Breast epithelium (tissue), 4 donors: ENCODE measurements at regions not wholly inside any gene's neighbourhood (a gene's known extent, or its start where the extent isn't known, plus 50 kb on each side); places are given as distances from the start of the nearest gene placed in this dataset.

ENCODE experiments used
- DNase-seq, 2 donors: peaks; one replicate each; pipeline ENCODE4 v3.0.0-alpha.2; 2019; ENCODE audit warnings: low spot score in 2 of 2
- H3K27ac ChIP-seq, 2 donors: fragments of 200-600 bp; sonication (generic) in 1 of 2; one replicate each; pipeline ENCODE4 v1.5.1; 2016 to 2019; ENCODE audit warnings: mild to moderate bottlenecking in 1 of 2
- H3K27me3 ChIP-seq, 2 donors: fragments of 200-600 bp; sonication (generic) in 1 of 2; one replicate each; pipeline versions ENCODE4 v1.5.1 to v1.6.0; 2017 to 2019; ENCODE audit warnings: control low read depth in 1 of 2, mild to moderate bottlenecking in 1 of 2
- H3K36me3 ChIP-seq: fragments of 200-600 bp; one replicate; pipeline ENCODE4 v1.5.1; 2019
- H3K4me1 ChIP-seq, 2 donors: fragments of 200-600 bp; sonication (generic); one replicate each; pipeline ENCODE4 v1.5.1; 2016 to 2019; ENCODE audit warnings: control low read depth in 1 of 2
- H3K4me3 ChIP-seq, 3 donors: fragments of 200-600 bp; sonication (generic); 1 replicate in 2 of 3; 2 replicates in 1 of 3; pipeline ENCODE4 v1.5.1; 2016 to 2019; ENCODE audit warnings: mild to moderate bottlenecking in 3 of 3, moderate library complexity in 2 of 3
- H3K9me3 ChIP-seq, 2 donors: fragments of 200-600 bp; sonication (generic) in 1 of 2; one replicate each; pipeline ENCODE4 v1.5.1; 2016 to 2019; ENCODE audit warnings: control low read depth in 1 of 2
- CTCF ChIP-seq, 3 donors: fragments of 450-650 bp; IDR thresholded peaks; one replicate each; pipeline ENCODE4 v1.5.1; 2016 to 2017; ENCODE audit warnings: antibody characterized with exemption in 3 of 3, mild to moderate bottlenecking in 3 of 3, moderate library complexity in 3 of 3
- POLR2A ChIP-seq: fragments of 450-650 bp; IDR thresholded peaks from one replicate; pipeline ENCODE4 v1.6.1; 2016; ENCODE audit warnings: antibody characterized with exemption, mild to moderate bottlenecking, moderate library complexity
- POLR2AphosphoS5 ChIP-seq, 3 donors: sonication (generic); formaldehyde crosslinking; IDR thresholded peaks; one replicate each; pipeline ENCODE4 v1.6.1; 2017; ENCODE audit warnings: antibody characterized with exemption in 3 of 3
- intact Hi-C: fragments of 100-400 bp; cut with DNase I; formaldehyde crosslinking; loops from one replicate; pipeline ENCODE4 v1.15.1; 2023; ENCODE audit warnings: low total_unique reads

- intact Hi-C loops, result no loop called here
- TF ChIP-seq POLR2A (no peak), POLR2AphosphoS5 (IDR thresholded peaks at IDR 0.05) (no peak), CTCF (IDR thresholded peaks at IDR 0.05) (no peak)
These were observed 222.8 kb downstream of the ADAMTS9 start for GRCh38 chr3:64464955-64465354.

GRCh38 chr3:64463981-64464380 lies 223.8 kb downstream of the ADAMTS9 start:
- Histone ChIP-seq H3K4me3 (no peak overlapping the region), H3K36me3 (no peaks in the 10 kb centered on the region), H3K27ac (no peak overlapping the region), H3K27me3 (no peaks in the 10 kb centered on the region), H3K4me1 (no peaks in the 10 kb centered on the region), H3K9me3 (no peaks in the 10 kb centered on the region)
- TF ChIP-seq CTCF (IDR thresholded peaks at IDR 0.05) (no peak), POLR2AphosphoS5 (IDR thresholded peaks at IDR 0.05) (no peak), POLR2A (no peak)
- intact Hi-C loops, result no loop called here
- no peak for DNase-seq

More at GRCh38 chr3:64464955-64465354, 222.8 kb downstream of the ADAMTS9 start:
- H3K4me1 ChIP-seq, result no peaks in the 10 kb centered on the region
- no peaks in the 10 kb centered on the region for H3K27me3 ChIP-seq
- DNase-seq, result no peak
- no peak overlapping the region for H3K4me3 ChIP-seq
- H3K9me3 ChIP-seq, result no peaks in the 10 kb centered on the region
- no peak overlapping the region for H3K27ac ChIP-seq
- no peaks in the 10 kb centered on the region for H3K36me3 ChIP-seq

GRCh38 chr3:64462203-64462602 lies 225.6 kb downstream of the ADAMTS9 start:
- no peak for DNase-seq
- intact Hi-C loops, result no loop called here
- Histone ChIP-seq H3K4me3 (no peak overlapping the region), H3K4me1 (no peaks in the 10 kb centered on the region), H3K9me3 (no peaks in the 10 kb centered on the region), H3K27me3 (no peaks in the 10 kb centered on the region), H3K36me3 (no peaks in the 10 kb centered on the region), H3K27ac (no peak overlapping the region)
- TF ChIP-seq POLR2AphosphoS5 (IDR thresholded peaks at IDR 0.05), result no peak
- TF ChIP-seq POLR2A, result no peak
- no peak for TF ChIP-seq CTCF (IDR thresholded peaks at IDR 0.05)

- intact Hi-C loops, result no loop called here
These were observed 226.9 kb downstream of the ADAMTS9 start for GRCh38 chr3:64460877-64461276.

GRCh38 chr3:64460141-64460730 lies 227.6 kb downstream of the ADAMTS9 start:
- intact Hi-C loops, result no loop called here
- TF ChIP-seq POLR2AphosphoS5 (IDR thresholded peaks at IDR 0.05) (no peak), POLR2A (no peak), CTCF (IDR thresholded peaks at IDR 0.05) (no peak)
- H3K27ac ChIP-seq, result no peak overlapping the region
- no peak overlapping the region for H3K4me3 ChIP-seq
- H3K9me3 ChIP-seq, result no peaks in the 10 kb centered on the region
- no peaks in the 10 kb centered on the region for H3K27me3 ChIP-seq
- no peaks in the 10 kb centered on the region for H3K4me1 ChIP-seq
- H3K36me3 ChIP-seq, result no peaks in the 10 kb centered on the region
- DNase-seq, result no peak

More at GRCh38 chr3:64460877-64461276, 226.9 kb downstream of the ADAMTS9 start:
- H3K9me3 ChIP-seq, result no peaks in the 10 kb centered on the region
- TF ChIP-seq POLR2A (no peak), CTCF (IDR thresholded peaks at IDR 0.05) (no peak), POLR2AphosphoS5 (IDR thresholded peaks at IDR 0.05) (no peak)
- H3K36me3 ChIP-seq, result no peaks in the 10 kb centered on the region
- no peak overlapping the region for H3K4me3 ChIP-seq
- no peaks in the 10 kb centered on the region for H3K27me3 ChIP-seq
- DNase-seq, result no peak
- no peak overlapping the region for H3K27ac ChIP-seq
- H3K4me1 ChIP-seq, result no peaks in the 10 kb centered on the region
